H9 (cell line): ENCODE measurements at regions not wholly inside any gene's neighbourhood (a gene's known extent, or its start where the extent isn't known, plus 50 kb on each side); places are given as distances from the start of the nearest gene placed in this dataset.

ENCODE experiments used
- DNase-seq: peaks from one replicate; pipeline ENCODE4 v3.0.0-alpha.2; 2017
- H2AFZ ChIP-seq: one replicate; pipeline ENCODE4 v1.6.1; 2013; ENCODE audit warnings: mild to moderate bottlenecking, low read length, control low read depth, moderate library complexity
- H2AK5ac ChIP-seq: 2 replicates; pipeline ENCODE4 v1.6.1; 2013; ENCODE audit warnings: low read length, control low read depth, mixed read lengths; ENCODE audit not compliant: insufficient read length
- H2BK120ac ChIP-seq: one replicate; pipeline ENCODE4 v1.6.1; 2013; ENCODE audit warnings: low read depth, mild to moderate bottlenecking, low read length, control low read depth, inconsistent platforms; ENCODE audit not compliant: poor library complexity, severe bottlenecking
- H2BK12ac ChIP-seq: 2 replicates; pipeline ENCODE4 v1.6.1; 2013; ENCODE audit warnings: low read length, control low read depth, mixed read lengths, low read depth; ENCODE audit not compliant: insufficient read length
- H2BK15ac ChIP-seq: 2 replicates; pipeline ENCODE4 v1.6.1; 2013; ENCODE audit warnings: low read depth, low read length, control low read depth
- H2BK20ac ChIP-seq: one replicate; pipeline ENCODE4 v1.6.1; 2013; ENCODE audit warnings: low read depth, mild to moderate bottlenecking, low read length, control low read depth, inconsistent platforms; ENCODE audit not compliant: poor library complexity, severe bottlenecking
- H2BK5ac ChIP-seq: 2 replicates; pipeline ENCODE4 v1.6.1; 2013; ENCODE audit warnings: low read length, control low read depth, mixed read lengths; ENCODE audit not compliant: insufficient read length
- H3K14ac ChIP-seq: 2 replicates; pipeline ENCODE4 v1.6.1; 2013; ENCODE audit warnings: low read length, control low read depth; ENCODE audit not compliant: insufficient read depth
- H3K18ac ChIP-seq: 2 replicates; pipeline ENCODE4 v1.6.1; 2013; ENCODE audit warnings: low read depth, mild to moderate bottlenecking, mixed read lengths, low read length, control low read depth; ENCODE audit not compliant: insufficient read length
- H3K23ac ChIP-seq: 2 replicates; pipeline ENCODE4 v1.6.1; 2013; ENCODE audit warnings: low read length, control low read depth, mixed read lengths, low read depth; ENCODE audit not compliant: insufficient read length
- H3K23me2 ChIP-seq: 2 replicates; pipeline ENCODE4 v1.6.1; 2013; ENCODE audit warnings: low read depth, mild to moderate bottlenecking, mixed read lengths, low read length, control low read depth; ENCODE audit not compliant: insufficient read length, poor library complexity, severe bottlenecking
- H3K27ac ChIP-seq: 2 replicates; pipeline ENCODE4 v1.5.1; 2013; ENCODE audit warnings: low read length, control low read depth, mixed read lengths, low read depth; ENCODE audit not compliant: insufficient read length
- H3K27me3 ChIP-seq: 2 replicates; pipeline ENCODE4 v1.6.1; 2013; ENCODE audit warnings: low read length, control low read depth, inconsistent platforms; ENCODE audit not compliant: insufficient read depth
- H3K4ac ChIP-seq: 2 replicates; pipeline ENCODE4 v1.6.1; 2013; ENCODE audit warnings: low read depth, mild to moderate bottlenecking, control low read depth, inconsistent platforms, low read length, moderate library complexity
- H3K4me1 ChIP-seq: 2 replicates; pipeline ENCODE4 v1.6.1; 2013; ENCODE audit warnings: low read length, control low read depth, inconsistent platforms; ENCODE audit not compliant: insufficient read depth
- H3K4me2 ChIP-seq: 2 replicates; pipeline ENCODE4 v1.6.1; 2013; ENCODE audit warnings: low read length, control low read depth, mixed read lengths; ENCODE audit not compliant: insufficient read length, insufficient read depth
- H3K56ac ChIP-seq: 2 replicates; pipeline ENCODE4 v1.6.1; 2013; ENCODE audit warnings: low read depth, mild to moderate bottlenecking, mixed read lengths, low read length, control low read depth; ENCODE audit not compliant: insufficient read length
- H3K79me1 ChIP-seq: 2 replicates; pipeline ENCODE4 v1.6.1; 2013; ENCODE audit warnings: low read depth, mild to moderate bottlenecking, moderate library complexity, low read length, control low read depth, inconsistent platforms; ENCODE audit not compliant: insufficient read depth, poor library complexity, severe bottlenecking
- H3K79me2 ChIP-seq: 2 replicates; pipeline ENCODE4 v1.6.1; 2013; ENCODE audit warnings: low read length, control low read depth, inconsistent platforms; ENCODE audit not compliant: insufficient read depth
- H3K9ac ChIP-seq: 2 replicates; pipeline ENCODE4 v1.6.1; 2013; ENCODE audit warnings: low read length, control low read depth, mixed read lengths; ENCODE audit not compliant: insufficient read length; ENCODE audit errors: extremely low read depth
- H3K9me3 ChIP-seq: one replicate; pipeline ENCODE4 v1.6.1; 2013; ENCODE audit warnings: low read depth, low read length, inconsistent platforms; ENCODE audit not compliant: control insufficient read depth
- H3T11ph ChIP-seq: one replicate; pipeline ENCODE4 v1.6.1; 2013; ENCODE audit warnings: mild to moderate bottlenecking, low read length, control low read depth, inconsistent platforms
- H4K20me1 ChIP-seq: one replicate; pipeline ENCODE4 v1.6.1; 2013; ENCODE audit not compliant: control insufficient read depth, insufficient read length, insufficient read depth
- H4K5ac ChIP-seq: 2 replicates; pipeline ENCODE4 v1.6.1; 2013; ENCODE audit warnings: low read depth, mild to moderate bottlenecking, mixed read lengths, low read length, control low read depth; ENCODE audit not compliant: insufficient read length
- H4K8ac ChIP-seq: replicated peaks from 2 replicates; pipeline ENCODE4 v1.6.1; 2013; ENCODE audit warnings: low read length, control low read depth, mixed read lengths, low read depth; ENCODE audit not compliant: insufficient read length
- H4K91ac ChIP-seq: 2 replicates; pipeline ENCODE4 v1.6.1; 2013; ENCODE audit warnings: low read depth, mild to moderate bottlenecking, moderate library complexity, mixed read lengths, low read length, control low read depth; ENCODE audit not compliant: insufficient read length
- H3K27ac Mint-ChIP-seq, 3 experiments: 2 replicates in 2 of 3; 3 replicates in 1 of 3; pipeline ENCODE4 v1.8.0; 2020 to 2021; ENCODE audit warnings: mixed read lengths in 3 of 3, mild to moderate bottlenecking in 1 of 3, moderate library complexity in 1 of 3
- H3K27me3 Mint-ChIP-seq: 2 replicates; pipeline ENCODE4 v1.8.0; 2021; ENCODE audit warnings: low read depth, mild to moderate bottlenecking, moderate library complexity, mixed read lengths
- H3K36me3 Mint-ChIP-seq, 3 experiments: 2 replicates in 2 of 3; 3 replicates in 1 of 3; pipeline ENCODE4 v1.8.0; 2020 to 2021; ENCODE audit warnings: low read depth in 3 of 3, mixed read lengths in 3 of 3; ENCODE audit not compliant: insufficient read depth in 1 of 3
- H3K4me1 Mint-ChIP-seq, 2 experiments: 2 replicates each; pipeline ENCODE4 v1.8.0; 2020; ENCODE audit warnings: mixed read lengths in 2 of 2
- H3K4me3 Mint-ChIP-seq, 2 experiments: 2 replicates in 1 of 2; 3 replicates in 1 of 2; pipeline ENCODE4 v1.8.0; 2020 to 2021; ENCODE audit warnings: mild to moderate bottlenecking in 2 of 2, mixed read lengths in 2 of 2, moderate library complexity in 1 of 2
- H3K9me3 Mint-ChIP-seq, 2 experiments: 2 replicates in 1 of 2; 3 replicates in 1 of 2; pipeline ENCODE4 v1.8.0; 2020; ENCODE audit warnings: mild to moderate bottlenecking in 2 of 2, mixed read lengths in 2 of 2, moderate library complexity in 1 of 2
- WGBS: extraction: QIAGEN DNeasy Blood & Tissue Kit; methylation state at CpG from one replicate; pipeline ENCODE4 v1.1.7; 2013; ENCODE audit warnings: missing lambda C conversion rate, low lambda C conversion rate, mixed read lengths; ENCODE audit not compliant: insufficient read length; ENCODE audit errors: extremely low coverage; 5-methylcytosine and 5-hydroxymethylcytosine counted together
- TF ChIP-seq, protein P1 (sequence below): fragments of 200-600 bp; sonication (generic); conservative IDR thresholded peaks from 3 replicates; pipeline ENCODE4 v1.8.0; 2021; ENCODE audit warnings: antibody characterized with exemption, mild to moderate bottlenecking

DNA sequence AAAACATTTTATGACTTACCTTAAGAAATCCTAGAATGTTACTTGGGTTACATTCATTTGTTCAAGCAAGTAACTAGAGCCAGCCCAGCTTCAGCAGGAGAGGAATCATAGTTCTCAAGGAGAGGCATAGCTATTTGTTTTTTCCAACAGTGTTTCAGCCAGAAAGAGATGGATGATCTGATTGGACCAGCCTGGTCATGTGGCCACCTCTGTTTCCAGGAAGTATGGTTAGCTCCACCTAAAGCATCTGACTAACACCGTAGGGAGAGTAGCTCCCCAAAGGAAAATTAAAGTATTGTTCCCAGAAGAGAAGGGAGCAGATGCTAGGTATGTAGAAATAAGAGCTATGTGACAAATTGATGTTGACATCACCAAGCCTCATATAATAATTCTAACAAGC, 417.1 kb downstream of the TAFA4 start:
- H3K23ac ChIP-seq: no peak overlapping the region
- H3K56ac ChIP-seq: no peak overlapping the region
- no peak overlapping the region for H3K27ac ChIP-seq
- no peak overlapping the region for H3K9ac ChIP-seq
- H3K4ac ChIP-seq: no peak overlapping the region
- H3K27ac Mint-ChIP-seq: no peak overlapping the region
- no peak for DNase-seq
- H3K79me1 ChIP-seq: no peaks in the 10 kb centered on the region
- no peak overlapping the region for H2AFZ ChIP-seq
- TF ChIP-seq, protein P1, sequence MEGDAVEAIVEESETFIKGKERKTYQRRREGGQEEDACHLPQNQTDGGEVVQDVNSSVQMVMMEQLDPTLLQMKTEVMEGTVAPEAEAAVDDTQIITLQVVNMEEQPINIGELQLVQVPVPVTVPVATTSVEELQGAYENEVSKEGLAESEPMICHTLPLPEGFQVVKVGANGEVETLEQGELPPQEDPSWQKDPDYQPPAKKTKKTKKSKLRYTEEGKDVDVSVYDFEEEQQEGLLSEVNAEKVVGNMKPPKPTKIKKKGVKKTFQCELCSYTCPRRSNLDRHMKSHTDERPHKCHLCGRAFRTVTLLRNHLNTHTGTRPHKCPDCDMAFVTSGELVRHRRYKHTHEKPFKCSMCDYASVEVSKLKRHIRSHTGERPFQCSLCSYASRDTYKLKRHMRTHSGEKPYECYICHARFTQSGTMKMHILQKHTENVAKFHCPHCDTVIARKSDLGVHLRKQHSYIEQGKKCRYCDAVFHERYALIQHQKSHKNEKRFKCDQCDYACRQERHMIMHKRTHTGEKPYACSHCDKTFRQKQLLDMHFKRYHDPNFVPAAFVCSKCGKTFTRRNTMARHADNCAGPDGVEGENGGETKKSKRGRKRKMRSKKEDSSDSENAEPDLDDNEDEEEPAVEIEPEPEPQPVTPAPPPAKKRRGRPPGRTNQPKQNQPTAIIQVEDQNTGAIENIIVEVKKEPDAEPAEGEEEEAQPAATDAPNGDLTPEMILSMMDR: no peak
- no peaks in the 10 kb centered on the region; a peak in 1 of 7 replicates for H3K36me3 Mint-ChIP-seq
- H2BK12ac ChIP-seq: no peak overlapping the region
- no peak overlapping the region for H3K18ac ChIP-seq
- no peaks in the 10 kb centered on the region for H3K23me2 ChIP-seq
- no peak overlapping the region for H2AK5ac ChIP-seq
- H3K4me1 Mint-ChIP-seq: peaks cover 0 to 2% of the 10 kb centered on the region in 2 experiments; a peak in 1 of 4 replicates
- no peak overlapping the region for H4K8ac ChIP-seq
- no peak overlapping the region for H3K4me3 Mint-ChIP-seq
- H3K9me3 ChIP-seq: no peaks in the 10 kb centered on the region
- H2BK120ac ChIP-seq: no peak overlapping the region
- no peak overlapping the region for H3K4me2 ChIP-seq
- no peaks in the 10 kb centered on the region for H3K27me3 ChIP-seq
- H3K9me3 Mint-ChIP-seq: no peaks in the 10 kb centered on the region
- H3K79me2 ChIP-seq: no peaks in the 10 kb centered on the region
- no peaks in the 10 kb centered on the region for H3K27me3 Mint-ChIP-seq
- WGBS: no CpG with 5 or more reads among the region's 1 CpG
- no peak overlapping the region for H3K14ac ChIP-seq
- no peak overlapping the region for H4K5ac ChIP-seq
- H2BK15ac ChIP-seq: no peak overlapping the region
- no peak overlapping the region for H2BK20ac ChIP-seq
- H2BK5ac ChIP-seq: no peak overlapping the region
- H3K4me1 ChIP-seq: no peaks in the 10 kb centered on the region
- H4K20me1 ChIP-seq: no peaks in the 10 kb centered on the region
- H3T11ph ChIP-seq: no peak overlapping the region
- no peak overlapping the region for H4K91ac ChIP-seq
